B cell (primary cell): ENCODE measurements at regions not wholly inside any gene's neighbourhood (a gene's known extent, or its start where the extent isn't known, plus 50 kb on each side); places are given as distances from the start of the nearest gene placed in this dataset.

Source experiments
- CTCF ChIP-seq: fragments of 200-600 bp; IDR thresholded peaks from one replicate; pipeline ENCODE4 v1.8.0; 2022; ENCODE audit warnings: antibody characterized with exemption, mild to moderate bottlenecking
- EZH2 ChIP-seq: IDR thresholded peaks from 2 replicates; pipeline ENCODE4 v1.6.1; 2012; ENCODE audit warnings: borderline replicate concordance, low read depth, mild to moderate bottlenecking, moderate library complexity, low read length; ENCODE audit not compliant: insufficient read depth, poor library complexity, severe bottlenecking

DNA sequence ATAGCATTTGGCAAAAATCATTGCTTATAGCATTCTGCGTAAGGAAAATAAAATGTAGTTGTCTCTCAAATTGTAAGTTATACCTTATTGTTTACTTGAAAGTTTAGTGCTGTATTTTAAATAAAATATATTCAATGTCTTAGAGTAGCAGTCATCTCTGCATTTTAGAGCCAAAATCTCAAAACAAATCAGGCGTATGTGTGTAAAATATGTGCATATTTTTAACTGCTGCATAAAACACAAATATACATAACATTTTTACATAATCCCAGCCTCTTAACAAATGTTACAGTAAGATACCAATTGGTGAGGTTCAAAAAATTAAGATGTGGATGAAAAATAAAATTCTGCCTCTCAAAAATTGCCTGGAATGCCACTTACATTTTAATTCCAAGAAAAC lies 145.8 kb upstream of the AGA start:
- TF ChIP-seq CTCF (no peak), EZH2 (no peak)
